ENCODE measurements at regions not wholly inside any gene's neighbourhood (a gene's known extent, or its start where the extent isn't known, plus 50 kb on each side); places are given as distances from the start of the nearest gene placed in this dataset.

DNA sequence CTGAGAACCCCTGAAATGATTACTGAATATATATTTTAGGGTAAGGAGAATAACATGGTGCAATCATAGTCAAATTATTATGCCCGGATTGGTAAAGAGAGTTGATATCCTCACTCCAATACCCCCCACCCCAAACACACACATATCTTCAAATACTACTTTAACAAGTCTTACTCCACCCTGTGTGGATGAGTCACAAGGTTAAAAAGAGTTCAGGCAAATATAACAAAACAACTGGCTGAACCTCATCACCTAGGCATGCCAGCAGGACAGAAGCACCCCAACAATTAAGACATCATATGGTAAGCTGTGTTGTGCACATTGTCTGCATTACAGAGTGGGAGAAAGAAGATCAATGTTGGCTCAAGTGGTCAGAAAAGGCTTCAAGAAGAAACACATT is 857.4 kb downstream of the TDRD15 start:
- Histone ChIP-seq H3K27ac (no peak overlapping the region), H3K4me3 (no peak overlapping the region), H3K4me1 (no peaks in the 10 kb centered on the region), H3K36me3 (no peaks in the 10 kb centered on the region), H3K27me3 (no peaks in the 10 kb centered on the region), H3K9me3 (peaks cover 0 to 18% of the 10 kb centered on the region in 2 donors)
- ATAC-seq (no peak), DNase-seq (no peak)
- intact Hi-C loops (cut with DNase I) = no loop called here
- TF ChIP-seq, protein P1, sequence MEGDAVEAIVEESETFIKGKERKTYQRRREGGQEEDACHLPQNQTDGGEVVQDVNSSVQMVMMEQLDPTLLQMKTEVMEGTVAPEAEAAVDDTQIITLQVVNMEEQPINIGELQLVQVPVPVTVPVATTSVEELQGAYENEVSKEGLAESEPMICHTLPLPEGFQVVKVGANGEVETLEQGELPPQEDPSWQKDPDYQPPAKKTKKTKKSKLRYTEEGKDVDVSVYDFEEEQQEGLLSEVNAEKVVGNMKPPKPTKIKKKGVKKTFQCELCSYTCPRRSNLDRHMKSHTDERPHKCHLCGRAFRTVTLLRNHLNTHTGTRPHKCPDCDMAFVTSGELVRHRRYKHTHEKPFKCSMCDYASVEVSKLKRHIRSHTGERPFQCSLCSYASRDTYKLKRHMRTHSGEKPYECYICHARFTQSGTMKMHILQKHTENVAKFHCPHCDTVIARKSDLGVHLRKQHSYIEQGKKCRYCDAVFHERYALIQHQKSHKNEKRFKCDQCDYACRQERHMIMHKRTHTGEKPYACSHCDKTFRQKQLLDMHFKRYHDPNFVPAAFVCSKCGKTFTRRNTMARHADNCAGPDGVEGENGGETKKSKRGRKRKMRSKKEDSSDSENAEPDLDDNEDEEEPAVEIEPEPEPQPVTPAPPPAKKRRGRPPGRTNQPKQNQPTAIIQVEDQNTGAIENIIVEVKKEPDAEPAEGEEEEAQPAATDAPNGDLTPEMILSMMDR (IDR thresholded peaks at IDR 0.05) = no peak

DNA sequence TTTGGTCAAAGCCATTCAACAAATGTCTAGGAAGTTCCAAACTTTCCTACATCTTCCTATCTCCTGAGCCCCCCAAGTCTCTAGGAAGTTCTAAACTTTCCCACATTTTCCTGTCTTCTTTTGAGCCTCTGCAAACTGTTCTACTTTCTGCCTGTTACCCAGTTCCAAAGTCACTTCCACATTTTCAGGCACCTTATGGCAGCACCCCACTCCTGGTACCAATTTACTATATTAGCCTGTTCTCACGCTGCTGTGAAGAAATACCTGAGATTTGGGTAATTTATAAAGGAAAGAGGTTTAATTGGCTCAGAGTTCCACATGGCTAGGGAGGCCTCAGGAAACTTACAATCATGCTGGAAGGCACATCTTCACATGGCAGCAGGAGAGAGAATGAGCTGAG is 869.2 kb downstream of the TDRD15 start:
- Histone ChIP-seq H3K27me3 (no peaks in the 10 kb centered on the region), H3K4me3 (no peak overlapping the region), H3K27ac (no peak overlapping the region), H3K4me1 (no peaks in the 10 kb centered on the region), H3K9me3 (peaks cover 0 to 38% of the 10 kb centered on the region in 2 donors), H3K36me3 (no peaks in the 10 kb centered on the region)
- intact Hi-C loops (cut with DNase I) = no loop called here
- ATAC-seq = no peak
- no peak for DNase-seq
- TF ChIP-seq, protein P1 (IDR thresholded peaks at IDR 0.05) = no peak

DNA sequence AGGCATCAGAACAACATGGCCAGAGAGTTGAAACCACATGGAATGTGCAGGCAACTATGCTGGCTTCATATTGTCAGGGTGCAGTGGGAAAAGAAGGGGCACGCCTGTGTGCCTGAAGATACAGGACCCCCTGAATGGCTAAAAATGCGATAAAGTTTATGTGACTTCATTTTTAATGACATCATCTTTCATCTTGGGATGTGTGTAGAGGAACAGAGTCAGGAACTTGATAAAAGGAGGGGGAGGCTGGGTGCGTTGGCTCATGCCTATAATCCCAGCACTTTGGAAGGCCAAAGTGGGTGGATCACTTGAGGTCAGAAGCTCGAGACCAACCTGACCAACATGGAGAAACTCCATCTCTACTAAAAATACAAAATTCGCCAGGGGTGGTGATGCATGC is 872.6 kb downstream of the TDRD15 start:
- Histone ChIP-seq H3K9me3 (peaks cover 0 to 31% of the 10 kb centered on the region in 2 donors), H3K27ac (no peak overlapping the region), H3K36me3 (no peaks in the 10 kb centered on the region), H3K4me3 (no peak overlapping the region), H3K27me3 (no peaks in the 10 kb centered on the region), H3K4me1 (no peaks in the 10 kb centered on the region)
- DNase-seq = no peak
- TF ChIP-seq, protein P1 (IDR thresholded peaks at IDR 0.05) = no peak
- intact Hi-C loops (cut with DNase I) = no loop called here
- ATAC-seq = no peak

DNA sequence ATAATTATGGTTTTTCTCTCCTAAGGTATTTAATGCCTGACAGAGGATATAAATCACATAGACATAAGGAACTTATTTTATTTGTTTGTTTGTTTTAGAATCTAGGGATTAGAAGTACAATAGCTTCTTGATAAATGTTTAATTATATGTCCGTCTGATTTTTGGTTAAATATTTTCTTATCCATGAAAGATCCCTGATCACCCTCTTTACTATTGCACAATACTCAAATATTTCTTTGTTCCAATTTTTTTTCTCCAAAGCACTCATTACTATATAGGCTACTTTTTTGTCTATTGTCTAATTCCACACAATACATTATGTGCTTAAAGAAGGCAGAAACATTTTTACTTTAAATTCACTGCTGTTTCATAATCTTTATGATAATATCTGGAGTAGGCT is 875.8 kb downstream of the TDRD15 start:
- DNase-seq (no peak), ATAC-seq (no peak)
- no peaks in the 10 kb centered on the region for H3K4me1 ChIP-seq
- no peaks in the 10 kb centered on the region for H3K9me3 ChIP-seq
- H3K27me3 ChIP-seq = no peaks in the 10 kb centered on the region
- H3K27ac ChIP-seq = no peak overlapping the region
- TF ChIP-seq, protein P1 (IDR thresholded peaks at IDR 0.05) = no peak
- intact Hi-C loops (cut with DNase I) = no loop called here
- no peaks in the 10 kb centered on the region for H3K36me3 ChIP-seq
- no peak overlapping the region for H3K4me3 ChIP-seq

DNA sequence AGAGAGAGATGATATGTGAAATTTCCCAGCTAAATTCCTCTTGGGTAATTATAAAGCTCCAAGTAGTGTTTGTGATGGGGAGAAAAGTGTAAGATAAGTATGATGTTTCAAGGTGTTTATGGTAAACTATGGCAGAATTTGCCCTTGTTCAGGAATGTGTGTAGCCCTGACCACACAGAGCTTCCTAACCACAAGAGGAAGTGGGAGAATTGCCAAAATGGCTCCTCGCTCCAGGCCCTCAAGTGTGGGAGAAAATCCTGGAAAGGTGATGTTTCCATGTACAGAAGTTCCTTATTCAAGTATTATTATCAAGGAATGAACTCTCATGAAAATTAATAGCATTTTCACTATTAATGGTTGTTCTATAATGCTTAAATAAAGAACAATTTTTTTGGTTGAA is 878.3 kb downstream of the TDRD15 start:
- ATAC-seq (no peak), DNase-seq (no peak)
- Histone ChIP-seq H3K9me3 (no peaks in the 10 kb centered on the region), H3K36me3 (no peaks in the 10 kb centered on the region), H3K27ac (no peak overlapping the region), H3K27me3 (no peaks in the 10 kb centered on the region), H3K4me3 (no peak overlapping the region), H3K4me1 (no peaks in the 10 kb centered on the region)
- intact Hi-C loops (cut with DNase I) = no loop called here
- TF ChIP-seq, protein P1 (IDR thresholded peaks at IDR 0.05) = no peak
